ENCODE measurements at regions not wholly inside any gene's neighbourhood (a gene's known extent, or its start where the extent isn't known, plus 50 kb on each side); places are given as distances from the start of the nearest gene placed in this dataset.

- no peak for TF ChIP-seq CTCF (IDR thresholded peaks at IDR 0.05; ENCODE audit: low read depth, low read length, poor library complexity, severe bottlenecking)
- no peak for TF ChIP-seq EZH2phosphoT487 (IDR thresholded peaks at IDR 0.05; ENCODE audit: borderline replicate concordance, low read length)
Observed at GRCh38 chr22:49574205-49574880, 253.3 kb downstream of the BRD1 start.
